ENCODE measurements at regions not wholly inside any gene's neighbourhood (a gene's known extent, or its start where the extent isn't known, plus 50 kb on each side); places are given as distances from the start of the nearest gene placed in this dataset.

DNA sequence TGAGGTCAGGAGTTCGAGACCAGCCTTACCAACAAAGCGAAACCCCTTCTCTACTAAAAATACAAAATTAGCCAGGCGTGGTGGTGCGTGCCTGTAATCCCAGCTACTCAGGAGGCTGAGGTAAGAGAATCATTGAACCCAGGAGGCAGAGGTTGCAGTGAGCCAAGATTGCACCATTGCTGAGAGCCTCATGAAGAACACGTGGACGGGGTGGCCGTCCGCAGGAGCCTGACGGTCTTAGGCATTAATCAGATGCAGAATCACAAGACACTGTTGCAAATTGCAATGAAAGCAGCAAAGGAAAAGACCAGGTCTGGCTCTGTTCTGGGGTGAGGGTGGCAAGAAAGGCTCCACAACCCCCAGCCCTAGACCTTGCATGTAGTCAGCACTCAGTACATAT, 104.0 kb upstream of the SLC66A3 start:
- H3K27me3 ChIP-seq (ENCODE audit: insufficient read depth, poor library complexity, severe bottlenecking) = no peaks in the 10 kb centered on the region
- no peak for TF ChIP-seq CTCF (IDR thresholded peaks at IDR 0.05; ENCODE audit: poor library complexity, severe bottlenecking)
- H3K9me3 ChIP-seq (ENCODE audit: severe bottlenecking) = no peaks in the 10 kb centered on the region
- DNase-seq (ENCODE audit: low spot score) (no peak), ATAC-seq (ENCODE audit: low read depth) (no peak)
- H3K4me3 ChIP-seq (ENCODE audit: severe bottlenecking) = no peak overlapping the region
- no peaks in the 10 kb centered on the region for H3K4me1 ChIP-seq (ENCODE audit: insufficient read depth, poor library complexity, severe bottlenecking)
- no peak overlapping the region for H3K27ac ChIP-seq (ENCODE audit: poor library complexity, severe bottlenecking)
- H3K36me3 ChIP-seq (ENCODE audit: low read depth) = no peaks in the 10 kb centered on the region

GRCh38 chr2:11053546-11053945, 101.7 kb upstream of the SLC66A3 start:
- no peak for TF ChIP-seq CTCF (IDR thresholded peaks at IDR 0.05; ENCODE audit: poor library complexity, severe bottlenecking)
- no peak overlapping the region for H3K4me3 ChIP-seq (ENCODE audit: severe bottlenecking)
- ATAC-seq (ENCODE audit: low read depth) (no peak), DNase-seq (ENCODE audit: low spot score) (no peak)
- H3K9me3 ChIP-seq (ENCODE audit: severe bottlenecking) = peaks cover 2% of the 10 kb centered on the region
- no peaks in the 10 kb centered on the region for H3K4me1 ChIP-seq (ENCODE audit: insufficient read depth, poor library complexity, severe bottlenecking)
- no peak overlapping the region for H3K27ac ChIP-seq (ENCODE audit: poor library complexity, severe bottlenecking)
- H3K36me3 ChIP-seq (ENCODE audit: low read depth) = no peaks in the 10 kb centered on the region
- H3K27me3 ChIP-seq (ENCODE audit: insufficient read depth, poor library complexity, severe bottlenecking) = peaks cover 6% of the 10 kb centered on the region

- Histone ChIP-seq H3K27me3 (ENCODE audit: insufficient read depth, poor library complexity, severe bottlenecking) (peaks cover 6% of the 10 kb centered on the region), H3K36me3 (ENCODE audit: low read depth) (no peaks in the 10 kb centered on the region), H3K9me3 (ENCODE audit: severe bottlenecking) (peaks cover 5% of the 10 kb centered on the region), H3K4me1 (ENCODE audit: insufficient read depth, poor library complexity, severe bottlenecking) (no peaks in the 10 kb centered on the region), H3K4me3 (ENCODE audit: severe bottlenecking) (no peak overlapping the region), H3K27ac (ENCODE audit: poor library complexity, severe bottlenecking) (no peak overlapping the region)
- ATAC-seq (ENCODE audit: low read depth) = no peak
- no peak for TF ChIP-seq CTCF (IDR thresholded peaks at IDR 0.05; ENCODE audit: poor library complexity, severe bottlenecking)
- no peak for DNase-seq (ENCODE audit: low spot score)
Measured at GRCh38 chr2:11054783-11055678, 100.2 kb upstream of the SLC66A3 start.

GRCh38 chr2:11055679-11056215, 99.5 kb upstream of the SLC66A3 start:
- DNase-seq (ENCODE audit: low spot score) = no peak
- no peak for ATAC-seq (ENCODE audit: low read depth)
- H3K36me3 ChIP-seq (ENCODE audit: low read depth) = no peaks in the 10 kb centered on the region
- H3K27ac ChIP-seq (ENCODE audit: poor library complexity, severe bottlenecking) = no peak overlapping the region
- H3K4me1 ChIP-seq (ENCODE audit: insufficient read depth, poor library complexity, severe bottlenecking) = no peaks in the 10 kb centered on the region
- no peak for TF ChIP-seq CTCF (IDR thresholded peaks at IDR 0.05; ENCODE audit: poor library complexity, severe bottlenecking)
- peaks cover 6% of the 10 kb centered on the region for H3K27me3 ChIP-seq (ENCODE audit: insufficient read depth, poor library complexity, severe bottlenecking)
- H3K4me3 ChIP-seq (ENCODE audit: severe bottlenecking) = no peak overlapping the region
- H3K9me3 ChIP-seq (ENCODE audit: severe bottlenecking) = peaks cover 7% of the 10 kb centered on the region

DNA sequence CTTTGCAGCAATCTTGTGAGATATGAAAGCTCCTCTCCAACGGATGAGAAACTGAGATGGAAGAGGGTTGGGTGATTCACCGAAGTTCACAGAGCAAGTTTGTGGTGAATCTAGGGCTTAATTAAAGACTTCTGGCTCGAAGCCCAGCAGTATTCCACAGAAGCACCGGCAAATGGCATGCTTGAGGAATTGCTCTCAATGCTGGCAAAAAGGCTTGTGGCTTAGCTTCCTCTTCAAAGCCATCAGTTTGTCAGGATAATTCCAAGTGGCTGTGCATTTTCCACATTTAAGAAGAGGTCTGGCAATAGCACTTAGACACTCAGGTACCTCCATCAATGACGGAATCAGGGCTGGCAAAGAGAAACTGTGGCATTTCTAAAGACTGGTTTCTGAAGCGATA, 98.7 kb upstream of the SLC66A3 start:
- no peak overlapping the region for H3K27ac ChIP-seq (ENCODE audit: poor library complexity, severe bottlenecking)
- no peak for TF ChIP-seq CTCF (IDR thresholded peaks at IDR 0.05; ENCODE audit: poor library complexity, severe bottlenecking)
- no peaks in the 10 kb centered on the region for H3K4me1 ChIP-seq (ENCODE audit: insufficient read depth, poor library complexity, severe bottlenecking)
- H3K27me3 ChIP-seq (ENCODE audit: insufficient read depth, poor library complexity, severe bottlenecking) = peaks cover 6% of the 10 kb centered on the region
- no peak overlapping the region for H3K4me3 ChIP-seq (ENCODE audit: severe bottlenecking)
- DNase-seq (ENCODE audit: low spot score) (no peak), ATAC-seq (ENCODE audit: low read depth) (peak; percentile 85)
- H3K9me3 ChIP-seq (ENCODE audit: severe bottlenecking) = peaks cover 7% of the 10 kb centered on the region
- no peaks in the 10 kb centered on the region for H3K36me3 ChIP-seq (ENCODE audit: low read depth)

Data from RWPE2 (cell line).